Prostate gland (tissue), 2 donors: ENCODE measurements at regions not wholly inside any gene's neighbourhood (a gene's known extent, or its start where the extent isn't known, plus 50 kb on each side); places are given as distances from the start of the nearest gene placed in this dataset.

Experiments
- CTCF ChIP-seq, 4 experiments: fragments of 200-600 bp in 2 of 4; fragments of 450-650 bp in 2 of 4; sonication (generic) in 2 of 4; IDR thresholded peaks; 1 replicate in 3 of 4; 2 replicates in 1 of 4; pipeline ENCODE4 v1.5.1; 2016 to 2019; ENCODE audit warnings: antibody characterized with exemption in 4 of 4, mild to moderate bottlenecking in 2 of 4, moderate library complexity in 2 of 4
- POLR2A ChIP-seq: fragments of 450-650 bp; IDR thresholded peaks from one replicate; pipeline ENCODE4 v1.6.1; 2016; ENCODE audit warnings: antibody characterized with exemption, mild to moderate bottlenecking
- POLR2AphosphoS5 ChIP-seq: sonication (generic); formaldehyde crosslinking; IDR thresholded peaks from one replicate; pipeline ENCODE4 v1.6.1; 2017; ENCODE audit warnings: antibody characterized with exemption

- TF ChIP-seq CTCF (IDR thresholded peaks at IDR 0.05) (no peak), POLR2AphosphoS5 (no peak), POLR2A (no peak)
These were observed 407.4 kb upstream of the IZUMO3 start for GRCh38 chr9:24953070-24953469.
